ENCODE measurements at regions not wholly inside any gene's neighbourhood (a gene's known extent, or its start where the extent isn't known, plus 50 kb on each side); places are given as distances from the start of the nearest gene placed in this dataset.

DNA sequence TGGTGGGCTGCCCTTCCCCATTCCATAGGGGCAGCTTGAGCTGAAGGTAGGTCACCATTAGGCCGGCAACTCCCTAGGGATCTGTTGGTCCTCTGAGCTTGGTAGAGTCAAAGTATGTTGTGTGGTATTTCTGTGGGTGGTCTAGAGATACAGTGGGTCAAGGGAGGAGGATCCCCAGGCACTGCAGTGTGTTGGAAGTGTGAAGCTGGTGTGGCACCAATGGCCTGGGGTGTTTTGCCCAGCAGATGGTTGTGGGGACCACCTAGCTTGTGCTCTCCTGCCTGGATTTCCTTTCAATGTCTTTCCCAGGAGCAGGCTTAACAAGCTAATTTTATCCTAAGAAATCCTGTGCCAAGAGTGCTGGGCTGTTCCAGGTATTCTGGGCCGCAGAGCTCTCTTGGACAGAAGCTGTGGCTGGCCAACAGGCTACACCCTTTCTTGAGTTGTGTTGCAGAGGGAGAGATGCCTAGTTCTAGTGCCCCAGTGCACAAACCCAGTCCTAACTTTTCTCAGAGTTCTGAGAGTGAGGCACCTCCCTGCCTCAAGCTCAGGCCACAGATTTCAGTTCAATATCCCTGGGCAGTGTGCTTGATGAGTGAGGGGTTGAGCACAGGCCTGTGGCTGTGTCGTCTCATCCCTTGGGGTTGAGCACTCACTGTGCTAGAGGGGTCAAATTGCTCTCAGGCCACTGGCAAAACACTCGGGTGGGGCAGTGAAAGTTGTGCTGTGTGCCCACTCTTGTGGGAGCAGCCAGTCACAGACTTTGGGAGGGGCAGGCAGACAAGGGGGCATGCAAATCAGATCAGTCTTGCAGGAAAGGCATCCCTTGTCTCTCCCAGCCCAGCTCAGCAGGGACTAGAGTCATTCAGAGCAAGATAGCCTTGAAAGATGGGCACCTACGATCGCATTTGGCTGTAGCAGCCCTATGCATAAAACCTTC is 1806.1 kb upstream of the MIR17HG start:
- TF ChIP-seq, protein P1, sequence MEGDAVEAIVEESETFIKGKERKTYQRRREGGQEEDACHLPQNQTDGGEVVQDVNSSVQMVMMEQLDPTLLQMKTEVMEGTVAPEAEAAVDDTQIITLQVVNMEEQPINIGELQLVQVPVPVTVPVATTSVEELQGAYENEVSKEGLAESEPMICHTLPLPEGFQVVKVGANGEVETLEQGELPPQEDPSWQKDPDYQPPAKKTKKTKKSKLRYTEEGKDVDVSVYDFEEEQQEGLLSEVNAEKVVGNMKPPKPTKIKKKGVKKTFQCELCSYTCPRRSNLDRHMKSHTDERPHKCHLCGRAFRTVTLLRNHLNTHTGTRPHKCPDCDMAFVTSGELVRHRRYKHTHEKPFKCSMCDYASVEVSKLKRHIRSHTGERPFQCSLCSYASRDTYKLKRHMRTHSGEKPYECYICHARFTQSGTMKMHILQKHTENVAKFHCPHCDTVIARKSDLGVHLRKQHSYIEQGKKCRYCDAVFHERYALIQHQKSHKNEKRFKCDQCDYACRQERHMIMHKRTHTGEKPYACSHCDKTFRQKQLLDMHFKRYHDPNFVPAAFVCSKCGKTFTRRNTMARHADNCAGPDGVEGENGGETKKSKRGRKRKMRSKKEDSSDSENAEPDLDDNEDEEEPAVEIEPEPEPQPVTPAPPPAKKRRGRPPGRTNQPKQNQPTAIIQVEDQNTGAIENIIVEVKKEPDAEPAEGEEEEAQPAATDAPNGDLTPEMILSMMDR (IDR thresholded peaks at IDR 0.05; ENCODE audit: extremely low read depth, low read depth, low read length), result no peak
- H3K27ac ChIP-seq (ENCODE audit: low read depth, low read length), result no peak overlapping the region
- H3K79me2 ChIP-seq (ENCODE audit: insufficient read depth, low read length), result no peaks in the 10 kb centered on the region
- no peak overlapping the region for H3K4me2 ChIP-seq (ENCODE audit: insufficient read depth, low read length)
- no peaks in the 10 kb centered on the region for H3K27me3 ChIP-seq (ENCODE audit: insufficient read depth, low read length)
- H3K9me3 ChIP-seq (ENCODE audit: low read depth, low read length), result peaks cover 10% of the 10 kb centered on the region
- no peaks in the 10 kb centered on the region for H3K36me3 ChIP-seq (ENCODE audit: insufficient read depth, low read length)
- H2AFZ ChIP-seq (ENCODE audit: low read length), result no peak overlapping the region
- no peaks in the 10 kb centered on the region for H4K20me1 ChIP-seq (ENCODE audit: insufficient read depth, low read length)
- H3K4me1 ChIP-seq (ENCODE audit: insufficient read depth, low read length), result no peaks in the 10 kb centered on the region
- no peak overlapping the region for H3K4me3 ChIP-seq (ENCODE audit: insufficient read depth, low read length)
- DNase-seq (ENCODE audit: insufficient read length, low spot score, missing footprints), result no peak

DNA sequence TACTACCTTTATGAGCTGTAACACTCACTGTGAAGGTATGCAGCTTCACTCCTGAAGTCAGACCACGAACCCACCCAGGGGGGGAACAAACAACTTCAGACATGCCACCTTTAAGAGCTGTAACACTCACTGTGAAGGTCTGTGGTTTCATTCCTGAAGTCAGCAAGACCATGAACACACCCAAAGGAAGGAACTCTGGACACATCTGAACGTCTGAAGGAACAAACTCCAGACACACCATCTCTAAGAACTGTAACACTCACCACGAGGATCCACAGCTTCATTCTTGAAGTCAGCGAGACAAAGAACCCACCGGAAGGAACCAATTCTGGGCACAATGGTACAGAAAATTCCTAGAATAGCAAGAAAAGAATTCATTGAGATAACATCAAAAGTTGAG is 1796.5 kb upstream of the MIR17HG start:
- Histone ChIP-seq H3K9me3 (ENCODE audit: low read depth, low read length) (no peaks in the 10 kb centered on the region), H3K4me1 (ENCODE audit: insufficient read depth, low read length) (no peaks in the 10 kb centered on the region), H4K20me1 (ENCODE audit: insufficient read depth, low read length) (no peaks in the 10 kb centered on the region), H3K4me3 (ENCODE audit: insufficient read depth, low read length) (no peak overlapping the region), H3K27me3 (ENCODE audit: insufficient read depth, low read length) (no peaks in the 10 kb centered on the region), H2AFZ (ENCODE audit: low read length) (no peak overlapping the region), H3K36me3 (ENCODE audit: insufficient read depth, low read length) (no peaks in the 10 kb centered on the region), H3K79me2 (ENCODE audit: insufficient read depth, low read length) (no peaks in the 10 kb centered on the region), H3K27ac (ENCODE audit: low read depth, low read length) (no peak overlapping the region), H3K4me2 (ENCODE audit: insufficient read depth, low read length) (no peak overlapping the region)
- DNase-seq (ENCODE audit: insufficient read length, low spot score, missing footprints), result no peak
- TF ChIP-seq, protein P1 (IDR thresholded peaks at IDR 0.05; ENCODE audit: extremely low read depth, low read depth, low read length), result no peak

DNA sequence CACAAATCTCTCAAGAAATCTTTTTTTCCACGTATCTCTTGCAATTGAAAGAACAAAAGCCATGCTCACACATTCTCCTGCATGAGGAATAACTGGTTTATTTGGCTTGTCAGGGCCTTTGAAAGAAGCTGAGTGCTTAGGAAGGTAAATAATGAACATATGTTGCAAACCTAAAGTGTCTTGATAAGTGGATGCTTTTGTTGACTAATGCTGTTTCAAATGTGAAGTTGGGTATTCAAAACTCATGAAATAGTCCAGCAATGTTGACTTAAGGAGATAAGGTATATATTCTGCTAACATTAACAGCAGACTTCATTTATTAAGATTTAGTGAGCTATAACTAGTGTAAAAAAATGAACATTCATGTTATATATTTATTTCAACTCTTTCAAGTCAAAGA is 1792.7 kb upstream of the MIR17HG start:
- no peaks in the 10 kb centered on the region for H3K79me2 ChIP-seq (ENCODE audit: insufficient read depth, low read length)
- H3K27ac ChIP-seq (ENCODE audit: low read depth, low read length), result no peak overlapping the region
- H3K9me3 ChIP-seq (ENCODE audit: low read depth, low read length), result no peaks in the 10 kb centered on the region
- no peak overlapping the region for H3K4me2 ChIP-seq (ENCODE audit: insufficient read depth, low read length)
- no peaks in the 10 kb centered on the region for H3K27me3 ChIP-seq (ENCODE audit: insufficient read depth, low read length)
- H4K20me1 ChIP-seq (ENCODE audit: insufficient read depth, low read length), result no peaks in the 10 kb centered on the region
- TF ChIP-seq, protein P1 (IDR thresholded peaks at IDR 0.05; ENCODE audit: extremely low read depth, low read depth, low read length), result no peak
- H2AFZ ChIP-seq (ENCODE audit: low read length), result no peak overlapping the region
- no peaks in the 10 kb centered on the region for H3K36me3 ChIP-seq (ENCODE audit: insufficient read depth, low read length)
- no peak overlapping the region for H3K4me3 ChIP-seq (ENCODE audit: insufficient read depth, low read length)
- H3K4me1 ChIP-seq (ENCODE audit: insufficient read depth, low read length), result no peaks in the 10 kb centered on the region
- DNase-seq (ENCODE audit: insufficient read length, low spot score, missing footprints), result no peak

DNA sequence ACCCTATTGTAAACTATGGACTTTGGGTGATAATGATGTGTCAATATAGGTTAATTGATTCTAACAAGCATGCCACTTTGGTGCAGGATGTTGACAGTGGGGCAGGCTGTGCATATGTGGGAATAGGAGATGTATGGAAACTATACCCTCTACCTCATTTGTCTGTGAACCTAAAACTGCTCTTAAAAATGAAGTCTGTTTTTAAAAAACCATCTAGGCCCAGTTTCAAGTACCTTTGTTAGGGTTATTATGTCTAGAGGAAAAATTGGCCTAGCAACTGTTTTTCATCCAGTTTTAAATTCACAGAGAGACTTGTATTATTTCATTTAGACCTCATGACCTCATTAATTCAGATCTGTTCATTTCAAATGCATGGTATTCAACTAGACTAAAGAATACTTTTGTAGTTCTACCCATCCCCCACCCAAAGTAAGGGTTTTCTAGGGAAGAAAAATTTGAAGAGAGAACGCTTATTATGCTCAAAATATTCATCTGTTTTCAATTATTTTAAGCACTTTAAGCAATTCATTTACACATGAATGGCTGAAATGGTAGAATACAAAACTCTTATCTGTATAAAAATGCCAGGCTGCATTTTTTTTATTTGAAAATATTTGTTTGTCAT is 1781.9 kb upstream of the MIR17HG start:
- Histone ChIP-seq H3K36me3 (ENCODE audit: insufficient read depth, low read length) (no peaks in the 10 kb centered on the region), H3K79me2 (ENCODE audit: insufficient read depth, low read length) (no peaks in the 10 kb centered on the region)

More for the DNA sequence above, 1781.9 kb upstream of the MIR17HG start:
- Histone ChIP-seq H3K9me3 (ENCODE audit: low read depth, low read length) (no peaks in the 10 kb centered on the region), H3K27ac (ENCODE audit: low read depth, low read length) (no peak overlapping the region), H3K4me1 (ENCODE audit: insufficient read depth, low read length) (no peaks in the 10 kb centered on the region), H4K20me1 (ENCODE audit: insufficient read depth, low read length) (no peaks in the 10 kb centered on the region), H2AFZ (ENCODE audit: low read length) (no peak overlapping the region), H3K4me3 (ENCODE audit: insufficient read depth, low read length) (no peak overlapping the region), H3K4me2 (ENCODE audit: insufficient read depth, low read length) (no peak overlapping the region), H3K27me3 (ENCODE audit: insufficient read depth, low read length) (no peaks in the 10 kb centered on the region)
- no peak for DNase-seq (ENCODE audit: insufficient read length, low spot score, missing footprints)
- TF ChIP-seq, protein P1 (IDR thresholded peaks at IDR 0.05; ENCODE audit: extremely low read depth, low read depth, low read length), result no peak

Measured in osteoblast (primary cell).